SU-DHL-6 (cell line): ENCODE measurements at regions not wholly inside any gene's neighbourhood (a gene's known extent, or its start where the extent isn't known, plus 50 kb on each side); places are given as distances from the start of the nearest gene placed in this dataset.

Experiments used
- CTCF ChIP-seq: fragments of 200-600 bp; sonication (generic); IDR thresholded peaks from one replicate; pipeline ENCODE4 v1.5.1; 2017; ENCODE audit warnings: antibody characterized with exemption, mild to moderate bottlenecking, low read length, moderate library complexity; ENCODE audit not compliant: insufficient read depth, poor library complexity, severe bottlenecking
- EZH2phosphoT487 ChIP-seq: fragments of 200-600 bp; sonication (generic), shearing (Covaris generic); conservative IDR thresholded peaks from 2 replicates; pipeline ENCODE4 v1.6.1; 2018; ENCODE audit warnings: mild to moderate bottlenecking, antibody characterized with exemption, low read length, moderate library complexity, mixed read lengths

DNA sequence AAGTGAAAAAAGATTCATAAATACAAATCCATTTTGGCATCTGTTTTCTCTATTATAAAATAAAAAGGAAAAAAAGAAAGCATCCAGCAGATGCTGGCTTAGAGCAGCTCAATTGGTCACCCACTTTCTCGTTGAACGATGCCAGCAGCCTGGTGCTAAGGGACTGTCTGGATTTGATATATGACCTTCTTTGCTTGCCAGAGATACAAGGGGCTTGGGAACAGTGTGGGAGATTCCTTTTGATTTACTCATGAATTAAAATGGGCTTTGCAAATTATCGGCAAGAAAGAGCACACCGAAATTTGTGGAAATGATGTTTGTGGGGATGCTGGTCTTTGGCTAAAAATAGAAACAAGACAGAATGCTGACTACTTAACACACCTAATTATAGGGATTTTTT lies 210.3 kb upstream of the STT3B start:
- TF ChIP-seq CTCF (no peak), EZH2phosphoT487 (no peak)
